ENCODE measurements at regions not wholly inside any gene's neighbourhood (a gene's known extent, or its start where the extent isn't known, plus 50 kb on each side); places are given as distances from the start of the nearest gene placed in this dataset.
"Not testable (repeated sequence)": the region's sequence is repeated elsewhere in the genome, so short reads cannot be mapped to it uniquely, and the experiment has no call there.

DNA sequence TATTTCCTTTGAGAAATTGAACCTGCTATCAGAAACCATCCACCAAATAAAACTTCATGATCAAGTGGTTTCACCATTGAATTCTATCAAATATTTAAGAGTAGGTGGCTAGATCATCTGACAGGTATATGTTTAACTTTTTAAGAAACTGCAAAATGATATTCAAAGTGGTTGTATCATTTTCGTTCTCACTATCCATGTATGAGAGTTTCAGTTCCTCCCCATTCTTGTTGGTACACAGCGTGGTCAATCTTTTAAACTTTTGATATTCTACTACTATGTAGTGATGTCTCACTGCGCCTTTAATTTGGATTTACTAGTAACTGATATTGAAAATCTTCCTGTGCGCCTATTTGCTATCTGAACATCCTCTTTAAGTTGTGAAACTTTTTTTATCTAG is 163.7 kb downstream of the CYB561 start:
- Mint-ChIP-seq H3K4me3 (no peak overlapping the region), H3K27me3 (ENCODE audit: low read depth) (no peaks in the 10 kb centered on the region), H3K36me3 (ENCODE audit: insufficient read depth) (peaks cover 32% of the 10 kb centered on the region), H3K4me1 (ENCODE audit: low read depth) (no peaks in the 10 kb centered on the region), H3K9me3 (peaks cover 34% of the 10 kb centered on the region)
- DNase-seq (no peak), ATAC-seq (no peak)

DNA sequence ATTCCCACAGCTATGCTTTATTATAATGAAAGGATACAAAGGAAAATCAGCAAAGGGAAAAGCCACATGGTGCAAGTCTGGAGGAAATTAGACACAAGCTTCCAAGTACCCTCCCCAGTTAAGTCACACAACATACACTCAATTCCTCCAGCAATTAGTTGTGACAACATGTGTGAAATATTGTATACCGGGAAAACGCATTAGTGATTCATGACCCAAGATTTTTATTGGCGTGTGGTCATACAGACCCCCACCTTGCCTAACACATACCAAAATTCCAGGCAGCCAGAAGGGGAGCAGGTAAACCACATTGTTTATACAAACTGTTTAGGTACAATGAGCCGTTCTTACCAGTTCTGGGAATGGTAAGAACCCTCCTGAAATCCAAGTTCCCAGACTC is 160.6 kb downstream of the CYB561 start:
- DNase-seq (no peak), ATAC-seq (no peak)
- Mint-ChIP-seq H3K9me3 (peaks cover 39% of the 10 kb centered on the region), H3K4me3 (no peak overlapping the region), H3K27me3 (ENCODE audit: low read depth) (no peaks in the 10 kb centered on the region), H3K36me3 (ENCODE audit: insufficient read depth) (peaks cover 33% of the 10 kb centered on the region), H3K4me1 (ENCODE audit: low read depth) (no peaks in the 10 kb centered on the region)

GRCh38 chr17:63286254-63286653 is 159.9 kb downstream of the CYB561 start:
- Mint-ChIP-seq H3K4me3 (no peak overlapping the region), H3K27me3 (ENCODE audit: low read depth) (no peaks in the 10 kb centered on the region), H3K9me3 (peaks cover 39% of the 10 kb centered on the region), H3K4me1 (ENCODE audit: low read depth) (no peaks in the 10 kb centered on the region), H3K36me3 (ENCODE audit: insufficient read depth) (peaks cover 33% of the 10 kb centered on the region)
- DNase-seq (no peak), ATAC-seq (no peak)

DNA sequence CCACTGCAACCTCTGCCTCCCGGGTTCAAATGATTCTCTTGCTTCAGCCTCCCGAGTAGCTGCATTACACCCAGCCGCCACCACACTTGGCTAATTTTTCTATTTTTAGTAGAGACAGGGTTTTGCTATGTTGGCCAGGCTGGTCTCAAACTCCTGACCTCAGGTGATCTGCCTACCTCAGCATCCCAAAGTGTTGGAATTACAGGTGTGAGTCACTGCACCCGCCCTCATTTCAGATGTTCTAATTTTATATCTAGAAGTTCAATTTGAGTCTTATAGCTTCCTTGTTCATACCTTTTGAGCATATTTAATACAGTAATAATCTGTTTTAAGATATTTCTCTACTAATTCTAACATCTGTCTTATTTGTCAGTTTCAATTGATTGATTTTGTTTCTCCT is 159.1 kb downstream of the CYB561 start:
- H3K9me3 Mint-ChIP-seq: peaks cover 39% of the 10 kb centered on the region
- DNase-seq; H3K4me1 Mint-ChIP-seq (ENCODE audit: low read depth); H3K4me3 Mint-ChIP-seq; H3K27me3 Mint-ChIP-seq (ENCODE audit: low read depth); ATAC-seq: not testable (repeated sequence)
- peaks cover 32% of the 10 kb centered on the region for H3K36me3 Mint-ChIP-seq (ENCODE audit: insufficient read depth)

- Mint-ChIP-seq H3K27me3 (ENCODE audit: low read depth) (no peaks in the 10 kb centered on the region), H3K4me3 (no peak overlapping the region), H3K9me3 (peaks cover 26% of the 10 kb centered on the region), H3K36me3 (ENCODE audit: insufficient read depth) (peaks cover 30% of the 10 kb centered on the region), H3K4me1 (ENCODE audit: low read depth) (no peaks in the 10 kb centered on the region)
- ATAC-seq (no peak), DNase-seq (no peak)
These were observed 156.2 kb downstream of the CYB561 start for GRCh38 chr17:63289931-63290330.

DNA sequence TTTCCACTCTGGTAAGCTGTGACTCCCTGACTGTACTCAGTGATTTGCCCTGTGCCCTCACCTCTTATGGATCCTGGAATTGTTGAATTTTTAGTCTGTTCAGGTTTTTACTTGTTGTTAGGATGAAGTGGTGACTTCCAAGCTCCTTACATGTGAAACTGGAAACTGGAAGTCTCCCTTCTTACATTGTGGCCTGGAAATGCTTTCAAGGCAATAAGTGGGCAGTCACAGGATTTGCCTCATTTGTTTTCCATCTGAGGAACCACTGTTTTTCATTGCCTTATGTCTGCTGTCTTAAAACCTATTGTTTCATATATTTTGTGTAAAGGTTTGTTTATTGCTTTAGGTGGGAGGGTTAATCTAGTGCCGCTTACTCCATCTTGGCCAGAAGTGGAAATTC is 155.8 kb downstream of the CYB561 start:
- Mint-ChIP-seq H3K27me3 (ENCODE audit: low read depth) (no peaks in the 10 kb centered on the region), H3K4me3 (no peak overlapping the region), H3K4me1 (ENCODE audit: low read depth) (no peaks in the 10 kb centered on the region), H3K9me3 (peaks cover 22% of the 10 kb centered on the region), H3K36me3 (ENCODE audit: insufficient read depth) (peaks cover 27% of the 10 kb centered on the region)
- no peak for ATAC-seq
- DNase-seq: no peak

DNA sequence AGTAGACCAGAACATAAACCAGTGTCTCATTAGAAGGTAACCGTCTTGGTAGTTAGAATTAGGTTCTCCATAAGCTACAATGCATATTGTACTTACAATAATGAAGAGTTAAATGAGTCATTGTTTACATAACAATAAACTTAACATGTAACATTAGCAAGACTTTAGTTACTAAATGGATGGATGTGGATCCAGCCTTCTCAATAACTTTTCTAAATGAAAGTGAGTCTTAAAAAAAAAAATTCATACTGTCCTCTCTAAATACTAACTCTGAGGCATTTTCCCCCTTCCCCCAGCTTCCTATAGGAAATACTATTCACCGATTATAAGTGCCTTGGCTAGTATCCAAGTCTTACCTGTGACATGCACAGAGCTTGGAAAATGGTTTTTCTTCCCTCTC is 155.3 kb downstream of the CYB561 start:
- H3K4me3 Mint-ChIP-seq: no peak overlapping the region
- no peaks in the 10 kb centered on the region for H3K4me1 Mint-ChIP-seq (ENCODE audit: low read depth)
- H3K9me3 Mint-ChIP-seq: peaks cover 18% of the 10 kb centered on the region
- peaks cover 23% of the 10 kb centered on the region for H3K36me3 Mint-ChIP-seq (ENCODE audit: insufficient read depth)
- ATAC-seq (no peak), DNase-seq (no peak)
- no peaks in the 10 kb centered on the region for H3K27me3 Mint-ChIP-seq (ENCODE audit: low read depth)

DNA sequence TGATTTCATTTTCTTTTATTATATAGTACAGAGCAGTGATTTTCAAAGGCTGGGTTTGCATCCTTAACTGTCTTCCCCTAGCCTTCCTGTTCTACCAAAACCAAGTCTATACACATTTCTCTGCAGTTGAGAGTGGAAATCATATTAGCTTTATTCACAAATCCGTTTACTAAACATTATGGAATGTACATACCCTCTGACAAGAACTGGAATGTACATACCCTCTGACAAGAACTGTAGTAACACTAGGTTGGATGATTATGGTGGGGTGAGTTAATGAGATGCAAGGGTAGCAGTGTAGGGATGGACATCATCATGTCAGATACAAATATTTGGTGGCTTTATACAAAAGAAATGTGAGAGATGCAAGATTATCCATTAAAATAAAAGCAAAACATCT is 154.8 kb downstream of the CYB561 start:
- Mint-ChIP-seq H3K27me3 (ENCODE audit: low read depth) (no peaks in the 10 kb centered on the region), H3K4me1 (ENCODE audit: low read depth) (no peaks in the 10 kb centered on the region), H3K9me3 (peaks cover 17% of the 10 kb centered on the region), H3K4me3 (no peak overlapping the region), H3K36me3 (ENCODE audit: insufficient read depth) (peaks cover 22% of the 10 kb centered on the region)
- ATAC-seq: no peak
- no peak for DNase-seq

DNA sequence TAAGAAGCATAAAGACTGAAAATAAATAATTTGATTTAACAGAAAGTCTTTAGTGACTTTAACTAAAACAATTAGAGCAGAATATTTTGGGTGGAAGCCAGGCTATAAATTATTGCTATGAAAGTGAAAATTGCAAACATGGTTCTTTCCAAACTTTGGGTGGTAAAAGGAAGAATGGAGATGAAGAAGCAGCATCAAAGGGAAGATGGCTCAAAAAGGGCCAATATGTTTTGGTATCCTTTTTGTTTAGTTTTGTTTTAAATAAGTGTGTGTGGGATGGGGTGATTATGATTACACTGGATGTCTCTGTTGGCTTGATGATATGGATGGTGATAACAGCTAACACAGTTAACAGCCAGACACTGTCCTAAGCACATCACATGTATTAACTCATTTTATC is 153.7 kb downstream of the CYB561 start:
- no peak overlapping the region for H3K4me3 Mint-ChIP-seq
- no peaks in the 10 kb centered on the region for H3K4me1 Mint-ChIP-seq (ENCODE audit: low read depth)
- no peaks in the 10 kb centered on the region for H3K27me3 Mint-ChIP-seq (ENCODE audit: low read depth)
- peaks cover 20% of the 10 kb centered on the region for H3K9me3 Mint-ChIP-seq
- ATAC-seq: no peak
- peaks cover 16% of the 10 kb centered on the region for H3K36me3 Mint-ChIP-seq (ENCODE audit: insufficient read depth)
- no peak for DNase-seq

- Mint-ChIP-seq H3K36me3 (ENCODE audit: insufficient read depth) (peaks cover 11% of the 10 kb centered on the region), H3K9me3 (peaks cover 20% of the 10 kb centered on the region), H3K4me3 (no peak overlapping the region), H3K4me1 (ENCODE audit: low read depth) (no peaks in the 10 kb centered on the region), H3K27me3 (ENCODE audit: low read depth) (no peaks in the 10 kb centered on the region)
- ATAC-seq (no peak), DNase-seq (no peak)
These were observed 152.6 kb downstream of the CYB561 start for GRCh38 chr17:63293323-63294075.

GRCh38 chr17:63294776-63295175 is 151.3 kb downstream of the CYB561 start:
- Mint-ChIP-seq H3K4me1 (ENCODE audit: low read depth) (no peaks in the 10 kb centered on the region), H3K36me3 (ENCODE audit: insufficient read depth) (peaks cover 14% of the 10 kb centered on the region), H3K4me3 (no peak overlapping the region), H3K27me3 (ENCODE audit: low read depth) (no peaks in the 10 kb centered on the region), H3K9me3 (peaks cover 24% of the 10 kb centered on the region)
- ATAC-seq (no peak), DNase-seq (no peak)

DNA sequence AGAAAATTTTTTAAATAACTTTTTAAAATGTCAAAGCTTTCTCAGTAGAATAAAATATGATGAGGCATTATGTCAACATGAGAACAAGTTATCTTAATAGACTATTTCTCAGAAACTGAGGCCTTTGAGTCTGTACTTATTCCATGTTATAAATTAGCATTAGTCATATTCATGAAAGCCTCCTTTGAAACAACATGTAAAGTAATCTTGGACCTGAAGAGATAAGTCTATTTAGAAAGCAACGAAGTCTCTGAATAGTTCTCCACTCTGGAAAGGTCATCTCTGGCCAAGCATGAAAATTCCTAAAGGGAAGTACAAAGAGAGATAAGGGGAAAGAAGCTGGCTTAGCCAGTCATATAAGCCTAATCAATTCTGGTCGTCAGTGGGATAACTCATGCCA is 150.8 kb downstream of the CYB561 start:
- ATAC-seq (no peak), DNase-seq (no peak)
- no peaks in the 10 kb centered on the region for H3K27me3 Mint-ChIP-seq (ENCODE audit: low read depth)

DNA sequence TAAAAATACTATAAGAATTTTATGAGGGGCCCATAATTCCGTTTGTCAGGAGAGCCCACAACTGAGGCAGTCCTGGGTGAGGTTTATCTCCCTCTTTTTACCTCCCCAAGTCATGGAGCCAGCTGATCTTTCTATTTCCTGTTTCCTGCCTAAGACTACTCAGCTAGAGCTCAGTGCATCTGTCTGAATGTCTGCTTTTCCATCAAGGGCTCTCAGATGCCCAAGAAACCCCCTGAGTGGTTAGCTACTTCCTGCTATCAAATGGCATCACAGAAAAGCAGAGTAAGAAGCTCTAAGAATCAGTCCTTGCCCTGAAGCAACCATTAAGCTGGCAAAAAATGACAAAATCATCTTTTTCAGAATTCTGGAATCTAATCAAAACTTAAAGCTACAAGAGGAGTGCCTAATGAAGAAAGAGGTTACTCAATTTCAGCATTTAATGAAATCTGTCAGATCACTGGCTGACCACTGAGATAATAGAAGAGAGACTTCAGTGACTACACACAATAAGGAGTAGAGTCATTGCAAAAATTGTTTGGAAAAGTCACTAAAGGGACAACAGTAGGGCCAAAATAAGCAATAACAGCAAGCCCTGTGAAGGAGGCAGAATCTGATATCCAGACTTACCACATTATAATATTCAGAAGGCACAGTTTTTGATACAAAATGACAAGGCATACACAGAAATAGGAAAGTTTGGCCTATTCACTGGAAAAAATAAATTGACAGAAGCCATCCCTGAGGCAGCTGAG is 150.1 kb downstream of the CYB561 start:
- H3K4me3 Mint-ChIP-seq: no peak overlapping the region
- DNase-seq (no peak), ATAC-seq (no peak)
- no peaks in the 10 kb centered on the region for H3K27me3 Mint-ChIP-seq (ENCODE audit: low read depth)
- H3K4me1 Mint-ChIP-seq (ENCODE audit: low read depth): no peaks in the 10 kb centered on the region
- H3K9me3 Mint-ChIP-seq: peaks cover 24% of the 10 kb centered on the region
- peaks cover 14% of the 10 kb centered on the region for H3K36me3 Mint-ChIP-seq (ENCODE audit: insufficient read depth)

More for the DNA sequence above, 150.8 kb downstream of the CYB561 start:
- Mint-ChIP-seq H3K4me3 (no peak overlapping the region), H3K36me3 (ENCODE audit: insufficient read depth) (peaks cover 14% of the 10 kb centered on the region), H3K9me3 (peaks cover 24% of the 10 kb centered on the region), H3K4me1 (ENCODE audit: low read depth) (no peaks in the 10 kb centered on the region)

DNA sequence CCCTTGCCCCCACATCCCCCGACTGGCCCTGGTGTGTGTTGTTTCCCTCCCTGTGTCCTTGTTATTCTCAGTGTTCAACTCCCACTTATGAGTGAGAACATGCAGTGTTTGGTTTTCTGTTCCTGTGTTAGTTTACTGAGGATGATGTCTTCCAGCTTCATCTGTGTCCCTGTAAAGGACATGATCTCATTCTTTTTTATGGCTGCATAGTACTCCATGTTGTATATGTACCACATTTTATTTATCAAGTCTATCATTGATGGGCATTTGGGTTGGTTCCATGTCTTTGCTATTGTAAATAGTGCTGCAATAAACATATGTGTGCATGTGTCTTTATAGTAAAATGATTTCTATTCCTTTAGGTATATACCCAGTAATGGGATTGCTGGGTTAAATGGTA is 147.2 kb downstream of the CYB561 start:
- DNase-seq; H3K27me3 Mint-ChIP-seq (ENCODE audit: low read depth); H3K4me1 Mint-ChIP-seq (ENCODE audit: low read depth); ATAC-seq; H3K4me3 Mint-ChIP-seq: not testable (repeated sequence)
- Mint-ChIP-seq H3K36me3 (ENCODE audit: insufficient read depth) (peaks cover 12% of the 10 kb centered on the region), H3K9me3 (peaks cover 41% of the 10 kb centered on the region)

- H3K9me3 Mint-ChIP-seq: peaks cover 17% of the 10 kb centered on the region
- H3K36me3 Mint-ChIP-seq (ENCODE audit: insufficient read depth): peaks cover 6% of the 10 kb centered on the region
- no peak for DNase-seq
- ATAC-seq: no peak
- no peaks in the 10 kb centered on the region for H3K27me3 Mint-ChIP-seq (ENCODE audit: low read depth)
- no peaks in the 10 kb centered on the region for H3K4me1 Mint-ChIP-seq (ENCODE audit: low read depth)
- no peak overlapping the region for H3K4me3 Mint-ChIP-seq
These were observed 141.3 kb downstream of the CYB561 start for GRCh38 chr17:63304704-63305261.

All from activated T-cell treated with anti-CD3 and anti-CD28 coated beads, Interleukin-2, amount 50 U/mL, for 4 hours (primary cell).